ENCODE measurements at regions not wholly inside any gene's neighbourhood (a gene's known extent, or its start where the extent isn't known, plus 50 kb on each side); places are given as distances from the start of the nearest gene placed in this dataset.

DNA sequence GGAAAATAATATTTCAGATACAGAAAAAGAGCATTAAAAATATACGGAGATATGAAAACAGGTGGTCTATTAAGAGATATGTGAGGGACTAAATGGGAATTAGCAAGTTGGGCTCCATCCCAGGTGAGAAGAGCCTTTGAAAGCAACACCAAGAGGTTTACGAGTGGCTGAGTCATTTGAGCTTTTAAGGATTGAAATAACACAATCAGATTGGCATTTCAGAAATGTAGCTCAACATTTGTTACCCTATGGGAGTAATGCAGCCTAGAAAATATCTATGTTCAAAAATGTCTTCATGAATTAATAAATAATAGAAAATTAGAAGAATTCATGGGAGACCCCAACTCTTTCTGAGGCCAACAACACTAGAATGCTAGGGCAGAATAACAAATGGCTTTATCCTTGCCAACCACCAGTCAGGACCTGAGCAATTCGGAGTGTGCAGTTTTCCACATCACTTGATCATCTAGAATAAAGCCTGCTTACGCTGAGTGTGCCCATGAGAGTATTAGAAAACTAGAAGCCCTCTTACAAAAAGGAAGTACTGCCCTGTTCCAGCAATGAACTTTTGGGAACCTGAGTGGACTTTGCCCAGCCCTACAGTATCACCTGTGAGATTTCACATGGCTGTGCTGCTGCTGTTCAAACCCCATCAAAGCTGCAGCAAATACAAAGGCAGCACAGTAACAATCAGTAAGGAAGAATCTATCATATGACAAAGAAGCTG is 538.0 kb upstream of the CAMK1G start:
- no peak for DNase-seq

GRCh38 chr1:209046058-209046417 is 537.5 kb upstream of the CAMK1G start:
- no peak for DNase-seq

DNA sequence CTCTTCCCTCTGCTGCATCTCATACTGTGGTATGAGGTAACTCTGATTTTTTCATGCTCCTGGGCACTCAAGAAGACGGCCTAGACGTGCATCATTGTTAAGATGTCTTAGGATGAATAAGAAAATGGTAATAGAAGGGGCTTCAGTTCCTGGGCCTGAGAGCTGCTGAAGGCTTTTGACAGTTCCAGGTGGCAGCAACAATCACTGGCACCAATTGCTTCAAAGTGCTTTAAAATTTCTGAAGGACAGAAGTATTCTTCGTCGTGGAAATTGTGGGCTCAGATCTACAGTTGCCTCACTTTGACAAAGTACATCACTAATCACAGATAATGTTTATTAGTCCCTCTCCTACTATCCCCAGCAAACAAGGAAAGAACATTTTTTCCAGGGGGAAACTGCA is 536.6 kb upstream of the CAMK1G start:
- no peak for DNase-seq

DNA sequence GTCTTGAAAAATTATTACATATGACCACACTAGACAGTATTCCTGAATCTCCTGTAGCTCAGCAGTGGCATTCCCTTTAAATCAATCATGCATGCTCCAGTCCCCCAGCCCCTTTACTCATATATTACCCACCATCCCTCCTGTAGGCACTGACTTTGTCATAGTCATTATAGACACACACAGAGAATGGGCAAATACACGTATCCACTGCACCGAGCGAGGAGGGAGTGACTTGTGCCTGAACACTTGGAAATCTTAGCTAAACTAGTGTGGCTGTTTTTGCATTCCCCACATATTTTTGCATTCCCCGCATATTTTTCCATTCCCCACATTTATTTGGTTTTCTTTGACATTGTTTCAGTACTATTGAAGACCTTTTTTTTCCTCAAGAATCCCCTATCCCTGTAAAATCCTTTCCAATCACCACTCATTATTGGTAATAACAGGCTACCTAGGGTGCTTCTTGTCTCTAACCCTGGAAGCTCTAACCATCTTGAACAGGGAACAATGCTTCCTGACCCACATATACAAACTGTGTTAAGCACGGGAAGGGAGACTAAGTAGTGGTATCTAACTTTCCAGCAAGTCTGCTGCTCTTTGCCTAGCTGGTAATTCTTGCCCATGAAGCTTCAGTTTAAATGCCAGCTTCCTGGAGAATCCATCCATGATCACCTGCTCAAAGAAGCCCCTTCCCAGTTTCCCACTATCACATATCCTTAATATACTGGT is 534.4 kb upstream of the CAMK1G start:
- no peak for DNase-seq

GRCh38 chr1:209051570-209051969 is 531.9 kb upstream of the CAMK1G start:
- DNase-seq = no peak

- DNase-seq = no peak
Observed at GRCh38 chr1:209053587-209053986, 529.9 kb upstream of the CAMK1G start.

DNA sequence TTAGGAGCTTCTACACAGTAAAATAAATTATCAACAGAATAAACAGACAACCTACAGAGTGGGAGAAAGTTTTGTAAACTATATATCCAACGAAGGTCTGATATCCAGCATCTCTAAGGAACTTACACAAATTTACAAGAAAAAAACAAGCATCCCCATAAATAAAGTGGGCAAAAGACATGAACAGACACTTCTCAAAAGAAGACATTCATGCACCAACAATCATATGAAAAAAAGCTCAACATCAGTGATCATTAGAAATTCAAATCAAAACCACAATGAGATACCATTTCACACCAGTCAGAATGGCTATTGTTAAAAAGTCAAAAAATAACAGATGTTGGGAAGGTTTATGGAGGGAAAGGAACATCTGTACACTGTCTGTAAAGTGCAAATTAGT is 526.4 kb upstream of the CAMK1G start:
- no peak for DNase-seq

GRCh38 chr1:209057901-209058300 is 525.6 kb upstream of the CAMK1G start:
- no peak for DNase-seq

DNA sequence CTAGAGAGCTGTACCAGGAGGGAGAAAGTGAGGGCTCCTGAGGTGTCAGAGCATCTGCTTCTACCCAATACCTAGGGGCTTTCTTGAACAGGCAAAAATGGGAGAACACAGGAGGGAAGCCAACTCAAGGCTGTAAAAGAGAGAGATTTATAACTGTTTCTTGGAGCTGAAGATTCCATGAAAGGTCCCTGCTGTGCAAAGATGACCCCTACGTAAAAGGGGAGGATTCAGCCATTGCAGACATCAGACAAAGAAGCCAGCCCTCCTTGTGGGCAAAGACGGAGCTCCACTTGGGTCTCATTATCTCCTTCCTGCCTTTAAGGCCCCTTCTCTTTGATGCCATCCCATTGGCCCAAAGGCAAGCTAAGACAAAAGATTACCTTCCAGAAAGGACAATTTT is 524.1 kb upstream of the CAMK1G start:
- DNase-seq = no peak

DNA sequence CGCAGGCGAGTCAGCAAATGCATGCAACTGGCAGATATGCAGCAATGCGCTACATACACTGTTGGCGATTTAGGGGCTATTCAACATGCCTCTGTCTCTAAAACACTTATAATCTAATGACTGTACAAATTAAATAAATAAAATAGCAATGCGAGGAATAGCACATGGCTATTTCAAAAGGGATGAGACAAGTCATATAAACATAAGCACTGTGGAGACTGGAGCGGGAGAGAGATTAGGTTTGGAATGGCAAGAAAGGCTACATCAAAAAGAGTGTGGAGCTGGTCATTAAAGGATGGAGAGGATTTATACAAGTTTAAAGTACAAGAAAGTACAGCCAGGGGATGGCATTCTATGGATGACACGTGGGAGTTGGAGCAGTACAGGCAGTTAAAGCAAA is 523.5 kb upstream of the CAMK1G start:
- no peak for DNase-seq

- DNase-seq = no peak
Observed at GRCh38 chr1:209062081-209062620, 521.4 kb upstream of the CAMK1G start.

GRCh38 chr1:209062863-209063262 is 520.7 kb upstream of the CAMK1G start:
- no peak for DNase-seq

- DNase-seq = no peak
Observed at GRCh38 chr1:209063767-209064659, 519.5 kb upstream of the CAMK1G start.

- DNase-seq = no peak
Observed at GRCh38 chr1:209064850-209065706, 518.4 kb upstream of the CAMK1G start.

- no peak for DNase-seq
Observed at GRCh38 chr1:209072481-209072880, 511.0 kb upstream of the CAMK1G start.

DNA sequence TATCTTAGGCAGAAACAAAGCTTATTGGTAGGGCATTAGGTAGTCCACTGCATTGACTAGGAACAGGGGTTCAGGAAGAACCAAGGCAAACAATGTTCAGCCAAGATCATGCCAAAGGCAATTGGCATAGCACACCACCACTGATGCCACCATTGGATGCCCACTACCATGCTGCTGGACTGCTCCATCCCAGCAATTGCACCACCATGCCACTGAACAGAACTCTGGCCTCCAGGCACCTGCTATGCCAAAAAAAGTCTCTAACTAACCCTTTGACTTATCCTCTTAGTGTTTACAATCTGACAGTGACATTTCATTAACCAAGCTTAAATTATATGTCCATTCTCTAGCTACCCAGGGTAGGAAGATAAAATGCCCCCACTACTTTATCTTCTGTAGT is 509.6 kb upstream of the CAMK1G start:
- DNase-seq = no peak

DNA sequence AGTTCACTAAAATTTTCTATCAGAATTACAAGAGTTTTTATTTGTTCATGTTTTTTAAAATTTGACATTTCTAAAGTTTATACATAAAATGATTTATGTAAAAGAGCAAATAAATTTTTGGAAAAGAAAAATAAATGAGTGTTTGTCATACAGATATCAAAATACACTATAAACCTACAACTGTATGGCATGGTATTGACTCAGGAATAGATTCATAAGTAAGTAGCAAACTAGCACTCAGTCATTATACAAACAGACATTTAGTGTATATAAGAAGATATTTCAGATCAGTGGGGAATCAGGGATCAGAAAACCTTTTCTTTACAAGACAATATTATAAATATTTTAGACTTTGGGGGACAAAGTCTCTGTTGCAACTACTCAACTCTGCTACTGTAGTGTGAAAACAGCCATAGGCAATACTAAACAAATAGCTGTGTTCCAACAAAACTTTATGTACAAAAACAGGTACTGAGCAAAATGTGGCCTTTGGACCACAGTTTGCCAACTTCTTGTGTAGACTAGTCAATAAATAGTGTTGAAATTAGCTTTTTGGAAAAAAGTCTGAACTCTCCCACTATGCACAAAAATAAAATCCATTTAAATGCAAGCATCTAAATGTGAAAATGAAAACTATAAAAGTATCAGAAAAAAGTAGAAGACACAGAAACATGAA is 508.8 kb upstream of the CAMK1G start:
- no peak for DNase-seq

DNA sequence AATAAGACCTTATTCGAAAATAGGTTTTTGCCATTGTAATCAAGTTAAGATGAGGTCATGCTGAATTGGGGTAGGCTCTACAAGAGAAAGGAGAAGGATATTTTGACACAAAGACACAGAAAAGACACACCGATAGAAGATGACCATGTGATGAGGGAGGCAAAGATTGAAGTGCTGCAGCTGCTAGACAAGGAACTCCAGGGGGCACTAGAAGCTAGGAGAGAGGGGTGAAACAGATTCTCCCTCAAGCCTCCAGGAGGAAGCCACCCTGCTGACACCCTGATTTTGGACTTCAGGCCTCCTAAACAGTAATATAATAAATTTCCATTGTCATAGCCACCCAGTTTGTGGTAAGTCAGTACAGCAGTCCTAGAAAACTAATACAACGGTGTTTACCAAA is 506.8 kb upstream of the CAMK1G start:
- DNase-seq = no peak

DNA sequence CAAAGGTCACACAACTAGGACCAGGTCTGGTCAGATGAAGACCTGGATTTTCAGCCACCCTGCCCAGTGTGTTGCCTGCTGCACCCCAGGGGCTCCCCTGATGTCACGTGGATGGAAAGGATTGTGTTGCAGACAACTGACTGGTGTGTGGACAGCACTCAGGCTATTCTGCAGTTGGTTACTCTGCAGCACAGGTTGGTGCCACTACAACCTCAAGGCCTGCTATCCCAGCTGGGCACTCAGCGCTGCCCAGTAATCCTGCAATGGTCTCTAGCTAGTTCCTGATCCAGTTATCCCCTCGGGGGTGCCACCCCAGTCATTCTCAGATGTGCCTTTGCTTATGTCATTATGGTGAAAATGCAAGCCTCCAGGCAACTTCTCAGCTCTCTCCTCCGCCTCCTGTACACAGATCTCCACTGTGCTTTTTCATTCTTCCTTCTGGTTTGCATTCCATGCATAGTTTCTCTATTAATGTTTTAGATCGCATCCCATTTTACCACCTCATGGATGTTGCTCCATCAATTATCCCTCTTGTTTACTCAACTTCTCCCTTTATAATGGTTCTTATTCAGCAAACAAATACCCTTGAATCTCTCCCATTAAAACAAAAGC is 503.2 kb upstream of the CAMK1G start:
- no peak for DNase-seq

GRCh38 chr1:209086486-209087192 is 496.9 kb upstream of the CAMK1G start:
- no peak for DNase-seq

DNA sequence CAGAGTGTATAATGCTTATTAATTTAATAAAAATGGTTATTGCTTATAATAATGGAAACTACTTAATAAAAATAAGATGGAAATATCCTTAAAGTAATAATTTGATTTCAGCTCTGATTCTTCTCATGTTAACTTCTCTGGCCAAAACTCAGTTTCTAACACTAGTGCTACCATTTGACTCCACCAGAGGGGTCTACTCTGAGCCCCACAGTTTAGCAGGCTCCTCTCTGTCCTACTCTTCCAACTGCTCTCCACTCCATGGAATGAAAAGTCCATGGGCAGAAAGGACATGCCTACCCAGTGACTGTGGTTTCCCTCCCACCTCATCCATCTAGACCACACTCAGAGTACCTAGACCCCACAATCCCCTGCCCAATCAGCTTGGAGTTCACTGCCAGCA is 489.1 kb upstream of the CAMK1G start:
- DNase-seq = no peak

All from NCI-H1105 treated with DMSO at 0.1 percent for 48 hours (cell line).